HG03432 (cell line): ENCODE measurements at regions not wholly inside any gene's neighbourhood (a gene's known extent, or its start where the extent isn't known, plus 50 kb on each side); places are given as distances from the start of the nearest gene placed in this dataset.
"Not testable (repeated sequence)": the region's sequence is repeated elsewhere in the genome, so short reads cannot be mapped to it uniquely, and the experiment has no call there.

Experiments
- ATAC-seq: cut with Tn5 transposase; IDR thresholded peaks from one replicate; pipeline ENCODE4 v1.9.1; 2021; ENCODE audit warnings: mild to moderate bottlenecking, moderate library complexity; ENCODE audit not compliant: unreplicated experiment

GRCh38 chr4:124132161-124132560 lies 580.4 kb downstream of the ANKRD50 start:
- no peak for ATAC-seq

- ATAC-seq = no peak
Measured at GRCh38 chr4:124133753-124134152, 578.8 kb downstream of the ANKRD50 start.

GRCh38 chr4:124135409-124135813 lies 577.1 kb downstream of the ANKRD50 start:
- no peak for ATAC-seq

GRCh38 chr4:124139044-124139443 lies 573.5 kb downstream of the ANKRD50 start:
- no peak for ATAC-seq

GRCh38 chr4:124143632-124144031 lies 568.9 kb downstream of the ANKRD50 start:
- ATAC-seq = no peak

GRCh38 chr4:124144238-124144654 lies 568.3 kb downstream of the ANKRD50 start:
- ATAC-seq = no peak

GRCh38 chr4:124146068-124146467 lies 566.5 kb downstream of the ANKRD50 start:
- ATAC-seq = no peak

- no peak for ATAC-seq
Measured at GRCh38 chr4:124151031-124151430, 561.5 kb downstream of the ANKRD50 start.

- ATAC-seq = no peak
Measured at GRCh38 chr4:124152132-124152531, 560.4 kb downstream of the ANKRD50 start.

- ATAC-seq = no peak
Measured at GRCh38 chr4:124155239-124155638, 557.3 kb downstream of the ANKRD50 start.

GRCh38 chr4:124157396-124158083 lies 555.0 kb downstream of the ANKRD50 start:
- ATAC-seq = no peak

GRCh38 chr4:124163401-124163800 lies 549.1 kb downstream of the ANKRD50 start:
- ATAC-seq = no peak

GRCh38 chr4:124167602-124168001 lies 544.9 kb downstream of the ANKRD50 start:
- peak; percentile 62 for ATAC-seq

- not testable (repeated sequence) for ATAC-seq
Measured at GRCh38 chr4:124169524-124169923, 543.0 kb downstream of the ANKRD50 start.

GRCh38 chr4:124173912-124174311 lies 538.6 kb downstream of the ANKRD50 start:
- no peak for ATAC-seq

- no peak for ATAC-seq
Measured at GRCh38 chr4:124177647-124178425, 534.7 kb downstream of the ANKRD50 start.

GRCh38 chr4:124178449-124179021 lies 534.0 kb downstream of the ANKRD50 start:
- no peak for ATAC-seq

- ATAC-seq = no peak
Measured at GRCh38 chr4:124179506-124180186, 532.9 kb downstream of the ANKRD50 start.

- ATAC-seq = no peak
Measured at GRCh38 chr4:124181039-124181438, 531.5 kb downstream of the ANKRD50 start.

- no peak for ATAC-seq
Measured at GRCh38 chr4:124183231-124183630, 529.3 kb downstream of the ANKRD50 start.

GRCh38 chr4:124183926-124184325 lies 528.6 kb downstream of the ANKRD50 start:
- ATAC-seq = no peak
